HepG2 (cell line): ENCODE measurements at regions not wholly inside any gene's neighbourhood (a gene's known extent, or its start where the extent isn't known, plus 50 kb on each side); places are given as distances from the start of the nearest gene placed in this dataset.

ENCODE experiments used
- ATF1 ChIP-seq: IDR thresholded peaks from 2 replicates; pipeline ENCODE4 v1.6.1; 2016; ENCODE audit warnings: mild to moderate bottlenecking, control low read depth
- FOXK1 ChIP-seq: sonication (generic); formaldehyde crosslinking; IDR thresholded peaks from 2 replicates; pipeline ENCODE4 v1.4.0; 2020; ENCODE audit warnings: low read depth, missing genetic modification reagents, borderline replicate concordance
- POLR2G ChIP-seq: fragments of 200-400 bp; formaldehyde crosslinking; IDR thresholded peaks from 2 replicates; pipeline ENCODE4 v1.6.1; 2018; ENCODE audit warnings: mild to moderate bottlenecking, low read depth, low read length, moderate library complexity
- RAD51 ChIP-seq: fragments of 450-650 bp; IDR thresholded peaks from 2 replicates; pipeline ENCODE4 v1.6.1; 2016; ENCODE audit warnings: borderline replicate concordance
- SMC3 ChIP-seq: IDR thresholded peaks from 2 replicates; pipeline ENCODE4 v1.6.1; 2011; ENCODE audit warnings: low read length, improper control_type of control experiment
- SYNCRIP ChIP-seq: fragments of 200-400 bp; formaldehyde crosslinking; IDR thresholded peaks from 2 replicates; pipeline ENCODE4 v1.6.1; 2018; ENCODE audit warnings: mild to moderate bottlenecking, low read depth, low read length; ENCODE audit not compliant: insufficient read depth
- TARDBP ChIP-seq: sonication (generic); formaldehyde crosslinking; IDR thresholded peaks from 2 replicates; pipeline ENCODE4 v1.8.0; 2022; ENCODE audit warnings: mild to moderate bottlenecking, missing genetic modification reagents
- TP53 ChIP-seq: sonication (generic); formaldehyde crosslinking; conservative IDR thresholded peaks from 2 replicates; pipeline ENCODE4 v1.4.0; 2020; ENCODE audit warnings: missing genetic modification reagents
- U2AF2 ChIP-seq: fragments of 200-400 bp; formaldehyde crosslinking; IDR thresholded peaks from 2 replicates; pipeline ENCODE4 v1.6.1; 2017; ENCODE audit warnings: low read depth, mild to moderate bottlenecking, low read length
- ZNF101 ChIP-seq: sonication (generic); formaldehyde crosslinking; IDR thresholded peaks from 2 replicates; pipeline ENCODE4 v1.4.0; 2020; ENCODE audit warnings: mild to moderate bottlenecking, low read depth, missing genetic modification reagents, borderline replicate concordance
- TF ChIP-seq, protein P1 (sequence below): sonication (generic); formaldehyde crosslinking; IDR thresholded peaks from 2 replicates; pipeline ENCODE4 v1.5.0; 2020; ENCODE audit warnings: missing genetic modification reagents
- TF ChIP-seq, protein P2 (sequence below): sonication (generic); formaldehyde crosslinking; IDR thresholded peaks from 2 replicates; pipeline ENCODE4 v1.5.0; 2020; ENCODE audit warnings: mild to moderate bottlenecking, low read depth, missing genetic modification reagents, borderline replicate concordance
- TF ChIP-seq, protein P3 (sequence below): sonication (generic); formaldehyde crosslinking; IDR thresholded peaks from 2 replicates; pipeline ENCODE4 v1.9.0; 2021; ENCODE audit warnings: mild to moderate bottlenecking, missing genetic modification reagents
- TF ChIP-seq, protein P4 (sequence below): sonication (generic); formaldehyde crosslinking; IDR thresholded peaks from 2 replicates; pipeline ENCODE4 v1.5.0; 2020; ENCODE audit warnings: mild to moderate bottlenecking, missing genetic modification reagents, moderate library complexity

DNA sequence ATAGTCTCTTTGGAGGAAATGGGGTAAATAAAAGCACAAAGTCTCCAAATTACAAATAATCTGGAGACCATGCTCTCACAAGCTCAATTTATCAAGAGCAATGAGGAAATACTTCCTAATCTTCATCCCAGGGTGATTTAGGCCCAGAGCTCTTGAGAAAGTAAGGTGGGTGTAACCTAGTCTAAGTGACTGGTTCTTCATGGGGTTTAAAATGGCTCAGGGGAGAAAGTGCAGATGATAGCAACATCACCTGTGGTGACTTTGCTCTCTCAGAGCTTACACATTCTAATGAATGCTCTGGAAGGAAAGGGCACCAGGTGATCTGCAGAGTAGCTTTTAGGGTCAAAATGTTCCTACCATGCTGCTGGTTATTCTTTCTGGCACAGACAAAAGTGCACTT, 118.4 kb upstream of the TP63 start:
- no peak for TF ChIP-seq ZNF101 (CRISPR knock-in tag)
- no peak for TF ChIP-seq RAD51
- TF ChIP-seq SYNCRIP = no peak
- TF ChIP-seq, protein P1, sequence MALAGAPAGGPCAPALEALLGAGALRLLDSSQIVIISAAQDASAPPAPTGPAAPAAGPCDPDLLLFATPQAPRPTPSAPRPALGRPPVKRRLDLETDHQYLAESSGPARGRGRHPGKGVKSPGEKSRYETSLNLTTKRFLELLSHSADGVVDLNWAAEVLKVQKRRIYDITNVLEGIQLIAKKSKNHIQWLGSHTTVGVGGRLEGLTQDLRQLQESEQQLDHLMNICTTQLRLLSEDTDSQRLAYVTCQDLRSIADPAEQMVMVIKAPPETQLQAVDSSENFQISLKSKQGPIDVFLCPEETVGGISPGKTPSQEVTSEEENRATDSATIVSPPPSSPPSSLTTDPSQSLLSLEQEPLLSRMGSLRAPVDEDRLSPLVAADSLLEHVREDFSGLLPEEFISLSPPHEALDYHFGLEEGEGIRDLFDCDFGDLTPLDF = no peak
- no peak for TF ChIP-seq TARDBP (CRISPR knock-in tag)
- TF ChIP-seq SMC3 = no peak
- TF ChIP-seq, protein P2, sequence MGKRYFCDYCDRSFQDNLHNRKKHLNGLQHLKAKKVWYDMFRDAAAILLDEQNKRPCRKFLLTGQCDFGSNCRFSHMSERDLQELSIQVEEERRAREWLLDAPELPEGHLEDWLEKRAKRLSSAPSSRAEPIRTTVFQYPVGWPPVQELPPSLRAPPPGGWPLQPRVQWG (CRISPR knock-in tag) = no peak
- TF ChIP-seq FOXK1 (CRISPR knock-in tag) = no peak
- TF ChIP-seq, protein P3, sequence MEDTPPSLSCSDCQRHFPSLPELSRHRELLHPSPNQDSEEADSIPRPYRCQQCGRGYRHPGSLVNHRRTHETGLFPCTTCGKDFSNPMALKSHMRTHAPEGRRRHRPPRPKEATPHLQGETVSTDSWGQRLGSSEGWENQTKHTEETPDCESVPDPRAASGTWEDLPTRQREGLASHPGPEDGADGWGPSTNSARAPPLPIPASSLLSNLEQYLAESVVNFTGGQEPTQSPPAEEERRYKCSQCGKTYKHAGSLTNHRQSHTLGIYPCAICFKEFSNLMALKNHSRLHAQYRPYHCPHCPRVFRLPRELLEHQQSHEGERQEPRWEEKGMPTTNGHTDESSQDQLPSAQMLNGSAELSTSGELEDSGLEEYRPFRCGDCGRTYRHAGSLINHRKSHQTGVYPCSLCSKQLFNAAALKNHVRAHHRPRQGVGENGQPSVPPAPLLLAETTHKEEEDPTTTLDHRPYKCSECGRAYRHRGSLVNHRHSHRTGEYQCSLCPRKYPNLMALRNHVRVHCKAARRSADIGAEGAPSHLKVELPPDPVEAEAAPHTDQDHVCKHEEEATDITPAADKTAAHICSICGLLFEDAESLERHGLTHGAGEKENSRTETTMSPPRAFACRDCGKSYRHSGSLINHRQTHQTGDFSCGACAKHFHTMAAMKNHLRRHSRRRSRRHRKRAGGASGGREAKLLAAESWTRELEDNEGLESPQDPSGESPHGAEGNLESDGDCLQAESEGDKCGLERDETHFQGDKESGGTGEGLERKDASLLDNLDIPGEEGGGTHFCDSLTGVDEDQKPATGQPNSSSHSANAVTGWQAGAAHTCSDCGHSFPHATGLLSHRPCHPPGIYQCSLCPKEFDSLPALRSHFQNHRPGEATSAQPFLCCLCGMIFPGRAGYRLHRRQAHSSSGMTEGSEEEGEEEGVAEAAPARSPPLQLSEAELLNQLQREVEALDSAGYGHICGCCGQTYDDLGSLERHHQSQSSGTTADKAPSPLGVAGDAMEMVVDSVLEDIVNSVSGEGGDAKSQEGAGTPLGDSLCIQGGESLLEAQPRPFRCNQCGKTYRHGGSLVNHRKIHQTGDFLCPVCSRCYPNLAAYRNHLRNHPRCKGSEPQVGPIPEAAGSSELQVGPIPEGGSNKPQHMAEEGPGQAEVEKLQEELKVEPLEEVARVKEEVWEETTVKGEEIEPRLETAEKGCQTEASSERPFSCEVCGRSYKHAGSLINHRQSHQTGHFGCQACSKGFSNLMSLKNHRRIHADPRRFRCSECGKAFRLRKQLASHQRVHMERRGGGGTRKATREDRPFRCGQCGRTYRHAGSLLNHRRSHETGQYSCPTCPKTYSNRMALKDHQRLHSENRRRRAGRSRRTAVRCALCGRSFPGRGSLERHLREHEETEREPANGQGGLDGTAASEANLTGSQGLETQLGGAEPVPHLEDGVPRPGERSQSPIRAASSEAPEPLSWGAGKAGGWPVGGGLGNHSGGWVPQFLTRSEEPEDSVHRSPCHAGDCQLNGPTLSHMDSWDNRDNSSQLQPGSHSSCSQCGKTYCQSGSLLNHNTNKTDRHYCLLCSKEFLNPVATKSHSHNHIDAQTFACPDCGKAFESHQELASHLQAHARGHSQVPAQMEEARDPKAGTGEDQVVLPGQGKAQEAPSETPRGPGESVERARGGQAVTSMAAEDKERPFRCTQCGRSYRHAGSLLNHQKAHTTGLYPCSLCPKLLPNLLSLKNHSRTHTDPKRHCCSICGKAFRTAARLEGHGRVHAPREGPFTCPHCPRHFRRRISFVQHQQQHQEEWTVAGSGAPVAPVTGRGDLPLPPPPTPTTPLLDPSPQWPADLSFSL = no peak
- TF ChIP-seq TP53 (CRISPR knock-in tag) = no peak
- no peak for TF ChIP-seq U2AF2
- TF ChIP-seq, protein P4, sequence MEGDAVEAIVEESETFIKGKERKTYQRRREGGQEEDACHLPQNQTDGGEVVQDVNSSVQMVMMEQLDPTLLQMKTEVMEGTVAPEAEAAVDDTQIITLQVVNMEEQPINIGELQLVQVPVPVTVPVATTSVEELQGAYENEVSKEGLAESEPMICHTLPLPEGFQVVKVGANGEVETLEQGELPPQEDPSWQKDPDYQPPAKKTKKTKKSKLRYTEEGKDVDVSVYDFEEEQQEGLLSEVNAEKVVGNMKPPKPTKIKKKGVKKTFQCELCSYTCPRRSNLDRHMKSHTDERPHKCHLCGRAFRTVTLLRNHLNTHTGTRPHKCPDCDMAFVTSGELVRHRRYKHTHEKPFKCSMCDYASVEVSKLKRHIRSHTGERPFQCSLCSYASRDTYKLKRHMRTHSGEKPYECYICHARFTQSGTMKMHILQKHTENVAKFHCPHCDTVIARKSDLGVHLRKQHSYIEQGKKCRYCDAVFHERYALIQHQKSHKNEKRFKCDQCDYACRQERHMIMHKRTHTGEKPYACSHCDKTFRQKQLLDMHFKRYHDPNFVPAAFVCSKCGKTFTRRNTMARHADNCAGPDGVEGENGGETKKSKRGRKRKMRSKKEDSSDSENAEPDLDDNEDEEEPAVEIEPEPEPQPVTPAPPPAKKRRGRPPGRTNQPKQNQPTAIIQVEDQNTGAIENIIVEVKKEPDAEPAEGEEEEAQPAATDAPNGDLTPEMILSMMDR (CRISPR knock-in tag) = no peak
- TF ChIP-seq ATF1 = no peak
- no peak for TF ChIP-seq POLR2G
